SK-N-SH (cell line): ENCODE measurements at regions not wholly inside any gene's neighbourhood (a gene's known extent, or its start where the extent isn't known, plus 50 kb on each side); places are given as distances from the start of the nearest gene placed in this dataset.

Experiments
- RCOR1 ChIP-seq: fragments of 150-350 bp; IDR thresholded peaks from 2 replicates; pipeline ENCODE4 v1.6.1; 2017; ENCODE audit warnings: antibody characterized with exemption, low read length
- YY1 ChIP-seq: IDR thresholded peaks from 2 replicates; pipeline ENCODE4 v1.4.0; 2012; ENCODE audit warnings: low read depth, mild to moderate bottlenecking
- TF ChIP-seq, protein P1 (sequence below): IDR thresholded peaks from 2 replicates; pipeline ENCODE4 v1.6.1; 2012; ENCODE audit warnings: mild to moderate bottlenecking, low read depth, low read length, moderate library complexity
- TF ChIP-seq, protein P2 (sequence below): fragments of 150-350 bp; IDR thresholded peaks from 2 replicates; pipeline ENCODE4 v1.6.1; 2017; ENCODE audit warnings: antibody characterized with exemption, low read length, low read depth, borderline replicate concordance

DNA sequence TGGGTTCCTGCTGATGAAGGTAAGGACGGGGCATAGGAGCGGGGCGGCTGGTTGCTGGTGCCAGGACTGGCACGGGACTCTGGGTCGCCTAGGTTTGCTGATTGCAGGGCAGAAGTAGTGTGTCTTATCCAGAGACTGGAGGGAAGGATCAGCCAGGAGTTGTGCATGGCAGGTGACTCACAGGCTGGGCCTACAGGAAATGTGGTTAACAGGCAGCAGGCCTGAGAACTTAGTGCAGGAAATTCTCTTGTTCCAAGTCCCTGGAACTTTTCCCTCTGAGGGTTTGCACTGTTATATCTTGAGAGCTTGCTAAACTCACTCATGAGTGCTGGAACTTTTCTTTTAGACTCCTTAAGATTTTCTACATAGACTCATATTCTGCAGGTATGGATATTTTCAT, 95.1 kb downstream of the ANXA2R start:
- TF ChIP-seq, protein P1, sequence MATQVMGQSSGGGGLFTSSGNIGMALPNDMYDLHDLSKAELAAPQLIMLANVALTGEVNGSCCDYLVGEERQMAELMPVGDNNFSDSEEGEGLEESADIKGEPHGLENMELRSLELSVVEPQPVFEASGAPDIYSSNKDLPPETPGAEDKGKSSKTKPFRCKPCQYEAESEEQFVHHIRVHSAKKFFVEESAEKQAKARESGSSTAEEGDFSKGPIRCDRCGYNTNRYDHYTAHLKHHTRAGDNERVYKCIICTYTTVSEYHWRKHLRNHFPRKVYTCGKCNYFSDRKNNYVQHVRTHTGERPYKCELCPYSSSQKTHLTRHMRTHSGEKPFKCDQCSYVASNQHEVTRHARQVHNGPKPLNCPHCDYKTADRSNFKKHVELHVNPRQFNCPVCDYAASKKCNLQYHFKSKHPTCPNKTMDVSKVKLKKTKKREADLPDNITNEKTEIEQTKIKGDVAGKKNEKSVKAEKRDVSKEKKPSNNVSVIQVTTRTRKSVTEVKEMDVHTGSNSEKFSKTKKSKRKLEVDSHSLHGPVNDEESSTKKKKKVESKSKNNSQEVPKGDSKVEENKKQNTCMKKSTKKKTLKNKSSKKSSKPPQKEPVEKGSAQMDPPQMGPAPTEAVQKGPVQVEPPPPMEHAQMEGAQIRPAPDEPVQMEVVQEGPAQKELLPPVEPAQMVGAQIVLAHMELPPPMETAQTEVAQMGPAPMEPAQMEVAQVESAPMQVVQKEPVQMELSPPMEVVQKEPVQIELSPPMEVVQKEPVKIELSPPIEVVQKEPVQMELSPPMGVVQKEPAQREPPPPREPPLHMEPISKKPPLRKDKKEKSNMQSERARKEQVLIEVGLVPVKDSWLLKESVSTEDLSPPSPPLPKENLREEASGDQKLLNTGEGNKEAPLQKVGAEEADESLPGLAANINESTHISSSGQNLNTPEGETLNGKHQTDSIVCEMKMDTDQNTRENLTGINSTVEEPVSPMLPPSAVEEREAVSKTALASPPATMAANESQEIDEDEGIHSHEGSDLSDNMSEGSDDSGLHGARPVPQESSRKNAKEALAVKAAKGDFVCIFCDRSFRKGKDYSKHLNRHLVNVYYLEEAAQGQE, result no peak
- TF ChIP-seq YY1, result no peak
- TF ChIP-seq, protein P2, sequence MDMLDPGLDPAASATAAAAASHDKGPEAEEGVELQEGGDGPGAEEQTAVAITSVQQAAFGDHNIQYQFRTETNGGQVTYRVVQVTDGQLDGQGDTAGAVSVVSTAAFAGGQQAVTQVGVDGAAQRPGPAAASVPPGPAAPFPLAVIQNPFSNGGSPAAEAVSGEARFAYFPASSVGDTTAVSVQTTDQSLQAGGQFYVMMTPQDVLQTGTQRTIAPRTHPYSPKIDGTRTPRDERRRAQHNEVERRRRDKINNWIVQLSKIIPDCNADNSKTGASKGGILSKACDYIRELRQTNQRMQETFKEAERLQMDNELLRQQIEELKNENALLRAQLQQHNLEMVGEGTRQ, result no peak
- TF ChIP-seq RCOR1, result no peak
